HCT116 (cell line): ENCODE measurements at regions not wholly inside any gene's neighbourhood (a gene's known extent, or its start where the extent isn't known, plus 50 kb on each side); places are given as distances from the start of the nearest gene placed in this dataset.

Source experiments
- CBX3 ChIP-seq: IDR thresholded peaks from 2 replicates; pipeline ENCODE4 v1.6.1; 2012; ENCODE audit warnings: low read depth
- CTCF ChIP-seq, 3 experiments: fragments of 200-600 bp in 1 of 3; sonication (generic) in 1 of 3; IDR thresholded peaks in 2 of 3; conservative IDR thresholded peaks in 1 of 3; 2 replicates each; pipeline ENCODE4 v1.5.1; 2012 to 2017; ENCODE audit warnings: low read depth in 2 of 3, low read length in 2 of 3, antibody characterized with exemption in 1 of 3, borderline replicate concordance in 1 of 3, control low read depth in 1 of 3, mild to moderate bottlenecking in 1 of 3, mixed read lengths in 1 of 3, mixed run types in 1 of 3, moderate library complexity in 1 of 3; ENCODE audit not compliant: insufficient read depth in 1 of 3
- EGR1 ChIP-seq: IDR thresholded peaks from 2 replicates; pipeline ENCODE4 v1.6.1; 2012; ENCODE audit warnings: low read depth
- POLR2A ChIP-seq: IDR thresholded peaks from 2 replicates; pipeline ENCODE4 v1.7.0; 2011; ENCODE audit warnings: borderline replicate concordance; ENCODE audit not compliant: insufficient read depth, insufficient read length; ENCODE audit errors: extremely low read depth
- RAD21 ChIP-seq: IDR thresholded peaks from 2 replicates; pipeline ENCODE4 v1.6.1; 2012; ENCODE audit warnings: low read depth, mild to moderate bottlenecking

DNA sequence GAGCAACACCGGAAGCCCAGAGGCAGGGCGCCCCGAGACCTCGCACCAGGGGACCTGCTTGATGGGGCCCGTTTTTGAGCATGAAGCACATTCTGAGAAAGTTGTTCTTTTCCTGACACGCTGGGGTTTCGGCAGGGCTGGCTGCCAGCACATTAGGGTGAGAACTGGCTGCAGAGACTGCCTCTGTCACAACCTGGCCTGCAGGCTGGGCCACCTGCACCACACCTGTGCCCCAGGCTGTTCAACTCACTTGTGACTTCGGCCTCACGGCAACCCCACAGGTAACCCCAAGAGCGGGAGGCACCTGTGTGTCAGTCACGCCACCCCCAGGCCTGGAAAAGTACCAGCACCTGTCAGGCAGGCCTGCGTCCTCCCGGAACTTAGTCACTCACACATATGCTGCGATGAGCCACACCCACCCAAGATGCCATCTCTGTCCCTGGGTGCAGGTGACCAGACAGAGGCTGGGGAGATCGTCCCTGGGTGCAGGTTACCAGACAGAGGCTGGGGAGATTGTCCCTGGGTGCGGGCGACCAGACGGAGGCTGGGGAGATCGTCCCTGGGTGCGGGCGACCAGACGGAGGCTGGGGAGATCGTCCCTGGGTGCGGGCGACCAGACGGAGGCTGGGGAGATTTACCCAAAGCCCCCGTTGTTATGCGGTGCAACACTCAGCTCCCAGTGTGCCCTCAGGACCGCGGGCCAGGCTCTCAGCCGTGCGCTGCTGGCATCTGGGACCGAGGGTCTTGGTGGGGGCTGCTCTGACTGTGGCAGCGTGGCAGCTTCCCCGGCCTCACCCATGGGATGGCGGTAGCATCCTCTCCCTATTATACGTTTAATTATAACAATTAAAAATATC, 82.5 kb upstream of the BHLHE23 start:
- TF ChIP-seq EGR1, result no peak
- TF ChIP-seq CTCF (IDR thresholded peaks at IDR 0.05 in 2 of 3, conservative IDR thresholded peaks at IDR 0.05 in 1 of 3; ENCODE audit: borderline replicate concordance in 1 of 3, insufficient read depth in 1 of 3, low read depth in 2 of 3, low read length in 2 of 3), result no peak
- no peak for TF ChIP-seq CBX3
- no peak for TF ChIP-seq RAD21
- TF ChIP-seq POLR2A, result no peak
